T1000 (cell line): ENCODE measurements at regions not wholly inside any gene's neighbourhood (a gene's known extent, or its start where the extent isn't known, plus 50 kb on each side); places are given as distances from the start of the nearest gene placed in this dataset.

Experiments
- DNase-seq: peaks from one replicate; lab custom pipeline; 2025; ENCODE audit warnings: mixed read lengths; lab: John Stamatoyannopoulos, UW

DNA sequence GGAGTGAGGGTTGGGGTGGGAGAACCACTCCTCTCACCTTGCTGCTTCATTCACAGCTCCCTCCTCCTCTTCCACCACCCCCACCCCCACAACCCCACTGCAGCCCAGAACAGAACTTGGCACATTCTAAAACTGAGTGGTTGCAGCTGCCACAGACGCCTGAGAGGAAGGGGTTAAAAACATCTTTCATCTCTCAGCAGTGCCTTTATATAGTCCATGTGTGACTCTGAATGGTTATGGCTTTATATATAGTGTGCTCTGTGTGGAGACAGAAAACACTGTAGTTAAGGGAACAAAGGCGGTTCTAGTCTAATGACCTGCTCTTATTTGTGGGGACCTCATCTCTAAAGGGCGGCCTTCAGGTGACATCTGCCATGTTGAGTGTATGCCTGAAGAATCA is 144.8 kb downstream of the BCOR start:
- DNase-seq: no peak

DNA sequence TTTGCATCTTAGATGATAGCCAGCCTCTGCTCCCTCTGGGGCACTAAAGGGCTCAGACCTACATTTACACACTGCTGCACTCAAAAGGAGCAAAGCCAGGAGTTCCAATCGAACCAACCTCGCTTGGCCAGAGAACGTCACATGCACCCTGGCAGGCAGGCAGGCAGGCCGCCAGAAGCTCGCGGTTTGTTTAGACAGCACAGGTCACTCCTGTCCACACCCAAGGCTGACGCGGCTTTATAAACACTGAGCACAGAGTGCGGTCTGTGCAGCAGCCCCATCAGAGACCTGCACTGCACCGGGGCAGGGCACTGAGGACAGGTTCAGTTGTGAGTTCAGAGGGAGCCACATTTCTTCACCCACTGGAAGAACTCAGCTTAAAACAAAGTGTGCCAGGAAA is 143.9 kb downstream of the BCOR start:
- peak; percentile 28 for DNase-seq

DNA sequence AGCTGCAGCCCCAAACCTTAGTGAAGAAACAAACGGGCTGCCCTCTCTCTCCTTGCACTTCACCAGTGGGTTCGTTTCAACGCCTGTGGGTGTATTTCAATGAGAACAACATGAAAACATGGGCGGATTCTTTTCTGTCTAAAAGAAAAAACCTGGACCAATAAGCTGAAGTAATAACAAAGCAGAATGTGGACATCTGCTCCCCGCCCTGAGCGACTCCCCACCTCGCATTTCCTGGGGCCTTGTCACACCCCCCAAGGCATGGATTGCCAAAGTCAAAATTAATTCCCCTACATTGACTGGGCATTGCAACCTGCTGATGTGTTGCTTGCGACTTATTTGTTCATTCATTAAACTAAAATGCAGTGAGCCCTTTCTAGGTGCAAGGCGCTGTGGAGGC is 142.9 kb downstream of the BCOR start:
- no peak for DNase-seq

DNA sequence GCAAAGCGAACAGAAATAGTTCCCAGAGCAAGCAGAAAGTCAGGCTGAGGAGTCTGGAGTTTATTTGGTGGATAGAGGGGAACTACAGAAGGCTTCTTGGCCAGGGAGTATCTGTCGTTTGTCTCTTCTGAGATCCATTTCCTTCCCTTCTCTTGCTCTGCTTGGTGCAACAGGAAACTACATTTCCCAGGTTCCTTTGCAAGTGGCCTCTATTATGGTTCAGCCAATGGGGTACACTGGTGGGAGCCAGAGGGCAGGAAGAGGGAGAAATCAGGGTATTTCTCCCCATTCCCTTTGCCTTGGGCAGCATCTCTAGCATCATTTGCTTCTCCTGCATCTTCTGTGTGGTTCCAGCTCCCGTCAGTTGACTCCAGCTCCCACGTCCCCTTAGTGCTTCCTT is 142.1 kb downstream of the BCOR start:
- no peak for DNase-seq

DNA sequence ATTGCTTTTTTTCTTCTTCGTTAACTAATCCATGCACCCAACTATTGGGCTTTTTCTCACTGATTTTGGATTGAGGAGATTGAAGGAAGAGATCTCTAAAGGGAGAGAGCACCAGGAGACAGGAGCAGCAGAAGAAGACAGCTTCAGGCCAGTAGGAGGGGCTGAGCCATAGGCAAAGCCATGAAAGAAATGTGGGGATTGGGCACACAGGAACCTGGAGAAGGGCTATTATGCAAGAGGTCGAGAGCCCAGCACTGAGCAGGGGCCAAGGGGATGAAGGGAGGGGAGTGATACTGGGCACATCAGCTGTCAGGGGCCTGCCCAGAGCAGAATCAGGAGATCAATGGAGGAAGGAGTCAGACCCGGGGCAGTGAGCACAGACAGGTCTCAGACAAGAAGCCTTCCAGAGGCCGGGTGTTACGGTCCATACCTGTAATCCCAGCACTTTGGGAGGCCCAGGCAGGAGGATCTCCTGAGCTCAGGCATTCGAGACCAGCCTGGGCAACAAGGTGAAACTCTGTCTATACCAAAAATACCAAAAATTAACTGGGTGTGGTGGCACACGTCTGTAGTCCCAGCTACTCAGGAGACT is 140.9 kb downstream of the BCOR start:
- DNase-seq: no peak

DNA sequence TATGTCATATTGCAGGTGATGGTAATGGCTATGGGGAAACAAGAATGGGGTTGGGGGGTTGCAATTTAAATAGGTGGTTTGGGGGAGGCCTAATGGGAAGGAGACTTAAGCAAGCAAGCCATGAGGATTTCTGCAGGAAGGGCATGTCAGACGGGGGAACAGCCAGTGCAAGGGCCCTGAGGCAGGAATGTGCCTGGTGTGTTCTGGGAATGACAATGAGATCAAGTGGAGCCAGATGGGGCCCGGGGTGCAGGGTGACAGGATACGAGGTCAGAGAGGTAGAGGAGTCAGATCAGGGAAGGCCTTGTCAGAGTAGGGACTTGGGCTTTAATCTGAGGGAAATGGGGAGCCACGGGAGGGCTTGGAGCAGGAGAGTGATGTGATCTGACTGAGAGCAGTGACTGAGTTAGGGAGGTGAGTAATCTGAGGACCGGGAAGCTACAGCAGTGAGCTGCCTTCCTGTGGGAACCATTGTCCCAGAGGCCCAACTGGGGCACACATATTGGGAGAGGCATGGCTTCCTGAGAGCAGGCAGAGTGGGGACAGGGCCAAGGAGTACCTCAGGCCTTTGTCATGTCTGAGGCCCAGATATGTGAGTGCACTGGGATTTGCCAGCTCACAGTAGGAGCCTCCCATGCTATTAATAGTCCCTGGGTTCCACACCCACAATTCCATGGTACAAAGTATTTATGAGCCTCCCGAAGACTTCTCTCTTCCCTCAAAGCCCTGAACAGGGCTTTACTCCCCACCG is 139.8 kb downstream of the BCOR start:
- DNase-seq: no peak

DNA sequence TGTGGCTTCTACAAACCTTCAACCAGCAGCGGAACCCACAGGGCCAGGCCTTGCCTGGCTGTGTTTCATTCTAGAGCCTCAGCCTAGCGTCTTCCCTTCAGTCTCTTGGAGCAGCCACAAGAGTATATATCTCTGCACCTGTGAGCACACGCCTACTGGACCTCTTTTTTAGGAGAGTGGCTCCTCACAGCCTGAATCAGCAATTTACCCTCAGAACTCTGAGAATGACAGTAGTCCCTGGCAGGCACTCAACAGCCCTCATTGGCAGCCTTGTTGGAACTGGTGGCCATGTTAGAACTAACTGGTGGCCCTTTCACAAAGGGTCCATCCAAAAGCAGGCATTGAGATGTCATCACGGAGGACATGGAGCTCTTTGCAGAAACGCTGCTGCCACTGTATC is 138.9 kb downstream of the BCOR start:
- DNase-seq: no peak

DNA sequence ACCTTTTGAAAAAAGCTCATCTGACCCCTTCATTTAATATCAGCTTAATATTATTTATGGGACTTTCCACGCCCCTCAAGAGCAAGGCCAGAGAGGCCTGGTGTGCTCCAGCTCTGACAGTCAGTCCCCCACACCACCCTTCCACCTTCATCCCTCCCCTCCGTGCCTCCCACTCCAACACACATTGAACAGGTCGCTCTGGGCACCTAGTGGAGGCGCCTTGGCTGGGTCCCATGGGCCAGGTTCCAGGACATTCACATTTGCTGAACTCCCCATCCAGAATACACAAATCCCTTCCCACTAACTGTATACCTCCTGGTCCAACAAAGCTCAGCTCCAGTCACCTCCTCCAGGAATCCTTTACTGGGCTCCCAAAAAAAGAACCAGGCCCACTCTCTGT is 137.5 kb downstream of the BCOR start:
- DNase-seq: no peak

DNA sequence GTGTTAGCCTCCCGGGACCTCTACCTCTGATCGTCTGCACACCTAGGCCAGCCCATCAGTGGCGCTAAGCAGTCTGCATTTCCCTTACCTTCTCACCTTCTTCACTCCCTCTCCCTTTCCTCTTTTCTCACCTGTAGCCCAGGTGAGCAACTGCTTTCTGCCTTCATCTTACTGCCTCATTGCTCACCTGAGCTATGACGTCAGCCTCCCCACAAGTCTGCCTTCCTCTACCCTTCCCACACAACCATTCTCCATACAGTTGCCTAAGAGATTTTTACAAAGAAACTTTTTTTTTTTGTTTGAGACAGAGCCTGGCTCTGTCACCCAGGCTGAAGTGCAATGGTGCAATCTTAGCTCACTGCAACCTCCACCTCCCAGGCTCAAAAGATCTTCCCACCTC is 136.3 kb downstream of the BCOR start:
- DNase-seq: no peak

DNA sequence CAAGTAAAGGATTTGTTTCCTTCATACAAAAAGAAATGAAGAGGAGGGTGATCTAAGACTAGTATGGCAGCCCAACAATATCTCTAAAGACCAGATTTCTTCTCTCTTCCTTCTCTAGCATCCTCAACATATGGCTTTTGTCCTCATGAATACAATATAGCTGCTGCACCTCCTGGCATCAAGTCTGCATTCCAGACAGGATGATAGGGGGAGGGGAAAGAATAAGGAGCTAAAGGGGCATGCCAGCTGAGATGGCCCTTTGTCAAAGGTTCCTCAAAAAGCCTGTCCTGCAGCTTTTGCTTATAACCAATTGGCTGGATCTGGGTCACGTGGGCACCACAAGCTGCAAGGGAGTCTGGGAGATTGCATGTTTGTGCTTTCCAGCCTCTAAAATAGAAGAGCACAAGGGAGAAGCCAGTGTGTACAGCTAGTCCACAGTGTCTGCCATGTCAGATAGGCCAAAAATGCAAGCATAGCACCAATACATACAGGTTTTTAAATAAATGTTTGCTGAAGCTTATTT is 132.6 kb downstream of the BCOR start:
- no peak for DNase-seq

DNA sequence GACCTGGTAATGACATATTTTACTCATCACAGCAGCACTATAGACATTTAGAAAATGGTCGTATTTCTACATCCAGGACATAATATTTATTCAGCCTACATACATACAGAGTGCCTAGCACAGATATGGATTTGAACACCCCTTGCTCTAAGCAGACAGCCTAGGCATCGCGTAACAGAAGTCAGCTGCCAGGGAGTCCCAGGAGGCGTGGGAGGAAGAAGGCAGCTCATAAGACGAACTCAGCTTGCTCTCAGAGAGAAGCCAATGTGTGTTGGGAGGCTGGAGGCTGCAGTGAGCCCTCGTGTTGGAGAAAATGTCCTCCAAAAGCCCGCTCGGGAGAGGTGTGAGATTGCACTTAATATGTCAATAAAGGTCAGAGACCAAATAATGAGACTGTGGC is 131.6 kb downstream of the BCOR start:
- no peak for DNase-seq

DNA sequence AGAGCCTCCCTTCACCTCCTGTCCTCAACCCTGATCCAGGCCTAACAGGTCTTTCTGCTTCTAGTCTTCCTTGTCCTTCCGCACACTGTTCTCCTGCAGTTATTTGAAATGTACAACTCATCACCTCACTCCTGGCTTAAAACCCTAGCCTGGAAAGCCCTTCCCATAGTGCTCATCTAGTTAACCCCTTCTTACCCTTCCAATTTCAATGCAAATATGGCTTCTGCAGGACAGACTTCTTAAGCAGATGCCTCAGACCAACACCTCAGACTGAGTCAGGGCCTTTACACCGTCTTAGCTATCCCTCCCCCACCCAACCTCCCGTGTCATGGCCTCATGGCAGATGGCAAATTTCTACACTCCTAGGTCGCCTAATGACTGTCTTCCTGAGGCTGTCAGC is 130.4 kb downstream of the BCOR start:
- no peak for DNase-seq

DNA sequence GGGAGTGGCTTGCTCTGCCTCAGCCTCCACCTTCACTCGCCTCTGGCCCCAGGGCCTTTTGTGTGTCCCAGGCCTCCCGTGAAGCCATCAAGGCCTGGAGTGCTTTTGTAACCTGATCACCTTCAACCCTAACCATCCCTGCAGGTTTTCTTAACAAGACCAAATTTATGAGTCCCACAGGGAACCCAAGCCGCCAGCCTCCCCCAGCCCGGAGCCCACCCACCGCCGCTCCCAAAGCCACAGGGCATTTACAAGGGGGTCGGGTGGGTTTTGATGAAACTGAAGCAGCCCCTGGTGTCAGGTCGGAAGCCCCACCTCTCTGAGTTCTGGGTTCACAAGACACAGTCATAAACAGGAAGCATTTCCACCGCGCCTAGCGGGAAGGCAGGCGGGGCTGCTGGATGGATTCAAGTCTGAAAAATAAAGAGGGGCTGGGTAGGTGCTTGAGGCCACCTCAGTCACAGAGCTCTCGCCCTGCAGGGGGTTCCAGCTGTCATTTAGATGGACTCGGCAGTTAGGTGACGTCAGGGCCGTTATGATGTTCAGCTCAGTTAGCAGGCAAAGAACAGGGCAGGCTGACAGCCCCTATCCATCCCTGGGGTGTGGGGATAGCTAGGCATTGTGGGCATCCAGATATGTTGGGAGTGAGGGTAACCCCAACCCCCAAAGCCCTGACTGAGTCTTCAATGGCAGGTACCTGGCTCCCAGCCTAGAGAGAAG is 128.5 kb downstream of the BCOR start:
- no peak for DNase-seq

DNA sequence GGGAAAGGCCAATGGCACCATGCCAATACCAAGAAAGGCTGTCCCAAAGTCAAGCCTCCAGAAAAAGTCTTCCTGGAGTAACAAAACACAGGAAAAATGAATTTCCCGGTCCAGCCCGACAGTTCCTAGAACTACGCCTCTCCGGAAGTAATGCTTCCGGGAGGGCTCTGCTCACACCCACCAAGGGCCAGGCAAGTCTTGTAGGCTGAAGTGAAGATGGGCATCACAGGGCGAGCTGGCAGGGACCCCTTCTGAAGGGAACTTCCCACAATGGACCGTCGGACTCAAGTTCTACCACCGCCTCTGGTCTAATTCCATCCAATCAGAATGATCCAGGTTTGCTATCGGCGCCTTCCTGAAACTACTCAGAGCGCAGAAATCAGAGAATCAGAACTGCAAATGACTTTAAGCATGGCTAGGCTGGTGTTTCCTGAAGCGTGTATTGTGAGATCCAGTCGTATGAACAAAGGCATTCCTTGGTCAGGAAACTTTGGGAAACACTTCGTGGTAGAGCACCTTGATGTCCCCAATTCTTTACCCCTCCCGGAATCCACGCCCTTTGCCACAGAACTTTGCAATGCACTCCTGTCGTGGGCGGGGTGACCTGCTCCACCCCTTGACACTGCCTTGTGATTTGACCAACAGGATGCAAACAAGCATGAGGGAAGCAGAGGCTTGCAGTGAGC is 127.8 kb downstream of the BCOR start:
- no peak for DNase-seq

DNA sequence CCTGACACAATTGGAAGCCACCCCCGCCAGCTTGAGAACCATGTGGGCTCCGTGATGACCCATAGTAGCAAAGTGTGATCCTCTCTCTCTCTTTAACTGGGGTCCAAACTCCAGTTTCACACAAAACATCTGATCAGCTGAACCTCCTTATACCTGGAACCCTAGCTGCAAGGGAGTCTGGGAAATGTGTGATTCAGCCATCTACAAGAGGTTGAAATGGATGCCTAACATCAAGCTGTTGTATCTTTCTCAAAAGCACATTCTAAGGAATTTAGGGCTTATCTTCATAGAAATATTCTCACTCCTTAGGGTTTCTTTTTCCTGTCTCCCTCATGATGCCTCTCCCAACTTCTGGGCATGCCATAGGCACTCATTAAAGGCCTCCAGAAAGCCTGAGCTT is 126.0 kb downstream of the BCOR start:
- no peak for DNase-seq

DNA sequence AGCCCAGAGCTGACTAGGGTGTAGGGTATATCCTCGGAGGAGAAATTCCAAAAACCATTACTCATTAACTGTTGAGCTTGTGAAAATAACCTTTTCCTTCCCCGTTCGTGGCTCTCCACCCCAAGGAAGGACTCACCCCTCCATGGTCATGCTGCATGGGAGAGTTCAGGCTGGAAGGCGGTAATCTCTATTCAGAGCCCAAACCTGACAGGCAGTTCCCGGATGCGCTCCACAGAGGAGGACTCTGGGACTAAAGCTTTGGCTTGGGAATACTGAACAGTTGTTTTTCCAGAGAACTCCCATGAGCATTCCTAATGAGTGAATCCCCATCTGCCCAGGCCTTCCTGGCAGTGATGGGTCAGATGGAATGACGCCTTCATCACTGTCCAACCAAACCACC is 125.4 kb downstream of the BCOR start:
- DNase-seq: peak; percentile 7

DNA sequence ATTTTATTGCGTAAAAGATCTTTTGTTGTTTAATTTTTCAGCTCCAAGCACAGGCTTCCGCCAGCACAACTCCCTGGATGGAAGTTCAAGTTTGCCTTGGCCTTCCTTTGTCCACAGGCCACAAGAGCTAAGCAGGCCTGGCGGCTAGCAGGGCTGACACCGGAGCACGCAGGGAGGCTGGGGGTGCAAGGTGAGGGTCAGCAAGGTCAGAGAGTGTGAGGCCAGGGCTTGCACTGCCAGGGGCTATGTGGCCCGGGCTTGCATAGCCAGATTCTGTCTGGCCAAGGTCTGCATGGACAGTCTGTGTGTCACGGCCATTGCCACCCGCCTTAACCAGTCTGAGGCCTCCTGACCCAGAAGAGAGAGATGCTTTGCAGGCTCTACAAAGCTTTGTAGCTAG is 123.9 kb downstream of the BCOR start:
- no peak for DNase-seq

DNA sequence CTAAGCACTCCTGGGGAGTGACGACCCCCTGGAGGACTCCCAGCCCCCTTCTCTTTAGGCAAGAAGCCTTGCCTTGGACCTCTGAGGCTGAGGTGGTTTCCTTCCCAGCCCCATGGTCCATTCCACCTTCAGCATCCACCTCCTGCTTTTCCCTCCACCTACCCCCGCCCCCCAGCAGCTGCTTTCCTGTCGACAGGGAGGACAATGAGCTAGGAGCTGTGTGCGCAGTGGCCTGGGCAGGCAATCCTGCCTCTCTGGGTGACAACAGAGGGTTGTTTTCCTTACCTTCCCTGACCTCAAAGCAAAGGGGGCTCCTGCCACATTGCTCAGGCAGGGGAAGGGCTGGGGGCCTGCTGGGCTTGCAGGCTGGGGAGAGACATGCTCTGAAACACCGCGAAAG is 123.5 kb downstream of the BCOR start:
- DNase-seq: no peak

DNA sequence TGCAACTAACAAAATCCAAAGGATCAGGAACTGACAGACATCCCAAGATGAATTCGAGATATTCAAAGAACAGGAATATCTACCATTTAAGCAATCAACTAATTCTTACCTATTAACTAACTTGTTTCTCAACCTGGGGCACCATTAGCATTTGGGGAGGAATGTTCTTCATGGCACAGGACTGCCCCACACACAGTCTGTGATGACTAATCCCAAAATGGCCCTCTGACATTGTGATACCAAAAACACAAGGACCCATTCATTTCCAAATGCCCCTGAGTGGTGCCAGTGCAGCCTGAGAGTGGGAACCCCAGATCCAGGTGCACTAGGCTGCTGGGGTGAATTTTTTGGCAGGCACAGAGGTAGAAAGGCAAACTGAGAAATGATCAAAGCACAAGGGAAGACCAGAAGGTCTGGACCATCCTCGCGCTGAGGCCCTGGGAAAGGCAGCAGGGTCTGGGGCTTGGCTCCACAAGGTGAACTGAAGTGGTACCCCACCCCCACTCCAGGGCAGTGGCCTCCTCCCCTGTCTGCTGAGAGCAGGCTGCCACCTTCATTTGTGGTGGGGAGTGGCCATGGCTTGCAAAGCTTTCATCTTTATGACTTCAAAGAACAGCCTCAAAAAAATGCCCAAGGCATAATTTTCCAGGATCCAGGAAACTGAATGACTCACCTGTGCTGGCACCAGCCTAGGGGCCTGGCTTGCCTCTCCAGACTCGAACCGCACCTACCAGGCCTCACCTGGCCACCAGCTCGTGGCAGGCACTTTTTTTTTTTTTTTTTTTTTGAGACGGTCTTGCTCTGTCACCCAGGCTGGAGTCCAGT is 122.4 kb downstream of the BCOR start:
- DNase-seq: no peak

DNA sequence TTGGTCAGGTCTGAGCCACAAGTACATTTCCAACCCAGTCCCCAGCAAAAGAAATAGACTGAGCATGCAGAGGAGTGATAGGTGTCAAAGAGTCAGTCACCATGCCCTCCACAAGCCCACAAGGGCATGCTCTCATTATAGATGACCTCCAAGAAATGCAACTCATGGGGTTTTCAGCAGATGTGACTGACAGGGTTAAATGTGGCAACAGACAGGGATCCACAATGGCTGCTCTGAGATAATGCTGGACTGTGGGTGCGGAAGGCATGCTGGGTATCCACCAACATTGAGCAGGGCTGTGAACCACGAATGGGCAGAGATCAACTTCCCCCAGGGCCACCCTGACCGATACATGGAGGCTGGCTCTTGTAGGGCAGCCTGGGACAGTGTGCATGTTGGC is 115.8 kb downstream of the BCOR start:
- DNase-seq: no peak

DNA sequence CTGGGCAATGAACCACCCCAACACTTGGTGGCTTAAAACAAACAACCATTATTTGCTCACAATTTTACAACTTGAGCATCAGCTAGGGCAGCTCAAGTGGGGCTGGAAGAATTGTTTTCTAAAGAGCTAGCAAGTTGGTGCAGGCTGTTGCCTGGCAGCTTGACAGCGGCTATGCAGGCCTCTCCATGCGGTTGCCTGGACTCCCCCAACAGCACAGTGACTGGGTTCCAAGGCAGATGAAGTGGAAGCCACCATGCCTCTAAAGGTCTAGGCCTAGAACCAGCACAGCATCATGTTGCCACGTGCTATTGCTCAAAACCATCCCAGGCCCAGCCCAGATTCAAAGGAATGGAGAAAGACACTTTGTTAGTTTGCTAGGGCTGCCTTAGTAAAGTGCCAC is 114.8 kb downstream of the BCOR start:
- DNase-seq: no peak

DNA sequence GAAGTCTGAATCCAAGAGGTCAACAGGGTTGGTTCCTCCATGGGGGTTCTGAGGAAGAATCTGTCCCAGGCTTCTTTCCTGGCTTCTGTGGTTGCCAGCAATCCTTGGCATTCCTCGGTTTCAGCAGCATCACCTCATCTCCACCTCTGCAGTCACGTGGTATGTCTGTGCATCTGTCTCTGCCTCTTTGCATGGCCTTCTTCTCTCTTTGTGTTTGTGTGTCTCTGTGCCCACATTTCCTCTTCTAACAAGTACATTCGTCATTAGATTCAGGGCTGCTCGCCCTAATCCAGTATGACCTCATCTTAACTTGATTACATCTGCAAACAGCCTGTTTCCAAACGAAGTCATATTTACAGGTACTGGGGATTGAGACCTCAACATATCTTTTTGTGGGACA is 114.0 kb downstream of the BCOR start:
- DNase-seq: no peak
